ENCODE measurements at regions not wholly inside any gene's neighbourhood (a gene's known extent, or its start where the extent isn't known, plus 50 kb on each side); places are given as distances from the start of the nearest gene placed in this dataset.

GRCh38 chr1:239735111-239735510, 348.7 kb downstream of the CHRM3 start:
- TF ChIP-seq POLR2AphosphoS5 (IDR thresholded peaks at IDR 0.05) (no peak), CTCF (IDR thresholded peaks at IDR 0.05) (no peak)

All from suprapubic skin (tissue), 3 donors.